ENCODE measurements at regions not wholly inside any gene's neighbourhood (a gene's known extent, or its start where the extent isn't known, plus 50 kb on each side); places are given as distances from the start of the nearest gene placed in this dataset.
"Not testable (repeated sequence)": the region's sequence is repeated elsewhere in the genome, so short reads cannot be mapped to it uniquely, and the experiment has no call there.

DNA sequence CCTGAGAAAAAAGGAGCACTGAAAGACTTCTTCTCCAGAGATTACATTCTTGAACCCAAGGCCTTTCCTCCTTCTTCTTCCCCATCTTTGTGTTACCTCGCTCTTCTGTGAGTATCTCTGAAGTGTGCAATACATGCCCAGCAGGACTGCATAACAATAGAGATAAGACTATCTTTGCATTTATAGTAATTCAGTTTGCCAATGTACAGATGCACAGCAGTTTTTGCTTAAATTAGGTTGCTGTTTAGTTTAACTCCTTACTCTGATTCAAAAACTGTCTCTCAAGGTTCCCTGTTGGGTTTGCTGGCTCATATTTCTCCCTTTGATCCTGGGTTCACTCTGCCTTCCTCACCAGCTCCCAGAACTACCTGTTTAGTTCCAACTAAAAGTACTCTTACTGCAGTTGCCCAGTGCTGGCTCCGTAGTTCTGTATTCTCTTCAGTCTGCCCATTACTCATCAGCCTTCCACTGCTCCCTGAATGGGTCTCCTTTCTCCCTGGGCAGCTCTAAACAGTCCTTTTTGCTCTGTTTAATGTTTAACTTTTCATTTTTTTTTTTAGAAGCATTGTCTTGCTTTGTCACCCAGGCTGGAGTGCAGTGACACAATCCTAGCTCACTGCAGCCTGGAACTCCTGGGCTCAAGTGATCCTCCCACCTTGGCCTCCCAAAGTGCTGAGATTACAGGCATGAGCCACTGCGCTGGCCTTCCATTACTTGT is 180.6 kb upstream of the CAND1 start:
- DNase-seq, result no peak

DNA sequence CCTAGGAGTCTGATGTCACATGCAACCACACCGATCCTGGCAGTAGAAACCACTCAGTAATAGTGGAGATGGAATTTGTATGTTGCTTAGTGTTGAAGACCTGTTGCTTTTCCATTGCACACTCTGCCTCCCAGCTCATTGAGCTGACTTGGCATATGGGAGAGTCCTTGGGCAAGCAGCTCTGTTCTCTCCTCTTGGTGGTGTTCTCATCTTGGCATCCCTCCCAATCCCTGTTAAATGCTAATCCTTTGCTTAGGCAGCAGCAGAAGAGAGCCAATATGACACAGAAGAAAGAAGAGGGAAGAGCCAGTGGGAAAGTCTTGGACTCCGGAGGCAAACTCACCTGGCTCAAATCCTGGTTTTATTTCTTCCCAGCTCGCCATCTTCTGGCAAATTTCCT is 178.0 kb upstream of the CAND1 start:
- no peak for DNase-seq

DNA sequence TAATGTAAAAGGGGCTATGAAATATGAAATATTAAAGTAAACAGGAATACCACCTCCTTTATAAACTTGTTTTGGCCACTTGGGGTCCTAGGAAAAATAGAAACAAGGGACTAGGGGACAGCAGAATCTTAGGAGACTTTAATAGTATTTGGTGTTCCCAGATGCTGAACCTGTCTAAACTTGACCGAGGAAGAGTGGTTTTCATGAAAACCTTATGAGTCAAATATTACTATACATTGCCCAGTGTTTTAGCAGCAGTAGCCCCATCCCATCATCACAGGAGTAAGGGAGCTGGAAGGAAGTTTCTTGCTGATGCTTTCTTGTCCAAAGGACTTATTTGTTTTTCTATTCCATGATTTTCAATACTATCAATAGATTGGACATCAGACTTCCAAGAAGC is 177.5 kb upstream of the CAND1 start:
- DNase-seq, result no peak

DNA sequence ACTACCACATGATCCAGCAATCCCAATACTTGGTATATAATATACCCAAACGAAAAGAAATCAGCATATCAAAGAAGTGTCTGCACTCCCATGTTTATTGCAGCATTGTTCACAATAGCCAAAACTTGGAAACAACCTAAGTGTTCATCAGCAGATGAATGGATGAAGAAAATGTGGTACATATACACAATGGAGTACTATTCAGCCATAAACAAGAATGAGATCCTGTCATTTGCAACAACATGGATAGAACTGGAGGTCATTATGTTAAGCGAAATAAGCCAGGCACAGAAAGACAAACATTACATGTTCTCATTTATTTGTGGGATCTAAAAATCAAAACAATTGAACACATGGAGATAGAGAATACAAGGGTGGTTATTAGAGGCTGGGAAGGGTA is 176.2 kb upstream of the CAND1 start:
- not testable (repeated sequence) for DNase-seq

DNA sequence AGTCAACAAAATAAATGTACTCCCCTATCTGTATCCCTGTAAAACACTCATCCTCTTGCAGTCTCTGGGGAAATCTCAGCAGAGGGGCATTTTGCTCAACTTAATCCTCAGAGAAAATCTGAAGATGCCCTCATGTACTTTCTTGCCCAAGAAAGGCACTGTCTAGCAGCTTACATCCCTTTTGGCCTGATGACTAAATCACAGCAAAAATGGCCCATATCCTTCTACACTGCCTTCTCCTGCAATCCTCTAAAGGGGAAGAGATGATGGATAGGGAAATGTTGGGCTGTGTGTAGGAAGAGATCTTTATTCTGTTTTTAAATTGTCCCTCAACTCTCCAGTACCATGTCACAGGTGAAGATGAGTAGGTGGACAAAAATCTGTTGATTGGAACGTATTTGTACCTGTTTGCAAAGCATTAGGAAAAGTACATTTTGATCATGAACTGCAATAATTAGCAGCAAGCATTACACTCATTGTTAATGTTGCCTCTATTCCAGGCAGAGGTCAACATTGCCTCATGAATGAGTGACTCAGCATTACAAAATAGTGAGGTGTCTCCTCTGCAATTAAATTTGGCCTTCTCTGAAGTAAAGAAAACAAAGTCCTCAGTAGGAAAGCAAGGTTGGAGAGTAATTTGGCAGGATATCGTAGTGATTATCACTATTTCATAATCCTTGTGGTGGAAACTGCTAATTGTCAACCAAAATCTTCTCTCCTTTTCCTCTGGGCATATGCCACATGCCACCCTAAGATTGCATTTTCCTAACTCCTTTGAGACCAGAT is 172.4 kb upstream of the CAND1 start:
- DNase-seq, result no peak

DNA sequence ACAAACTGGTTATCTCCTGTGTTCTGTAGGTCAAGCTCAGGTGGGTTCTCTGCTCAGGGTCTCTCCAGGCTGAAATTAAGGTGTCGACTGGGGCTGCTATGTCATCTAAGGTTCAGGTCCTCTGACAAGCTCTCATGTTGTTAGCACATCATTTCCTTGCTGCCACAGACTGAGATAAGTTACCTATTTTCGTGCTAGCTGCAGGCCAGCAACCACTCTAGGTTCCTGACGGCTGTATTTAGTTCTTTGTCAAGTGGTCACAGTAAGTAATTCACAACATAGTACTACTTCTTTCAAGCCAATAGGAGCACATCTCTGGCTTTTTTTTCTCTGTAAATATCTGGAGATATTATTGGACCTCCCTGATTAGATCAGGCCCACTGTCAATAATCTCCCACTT is 169.3 kb upstream of the CAND1 start:
- no peak for DNase-seq

DNA sequence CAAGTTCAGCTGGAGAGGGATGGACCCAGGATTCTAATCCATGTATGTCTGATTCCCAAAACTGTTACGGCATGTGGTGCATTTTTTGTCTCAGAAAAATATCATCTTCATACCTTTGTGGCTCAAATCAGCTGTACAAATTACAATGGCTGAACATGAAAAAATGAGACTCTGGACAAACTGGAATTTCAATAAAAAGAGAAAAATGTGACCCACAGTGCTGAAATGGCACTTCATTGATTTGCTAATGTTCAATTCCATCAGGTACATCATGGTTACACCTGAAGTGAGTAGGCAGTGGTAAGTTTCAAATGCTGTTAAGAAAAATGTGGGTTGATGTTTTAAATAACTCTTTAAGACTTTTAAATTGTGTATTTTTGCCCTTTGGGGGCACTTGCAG is 165.6 kb upstream of the CAND1 start:
- no peak for DNase-seq

DNA sequence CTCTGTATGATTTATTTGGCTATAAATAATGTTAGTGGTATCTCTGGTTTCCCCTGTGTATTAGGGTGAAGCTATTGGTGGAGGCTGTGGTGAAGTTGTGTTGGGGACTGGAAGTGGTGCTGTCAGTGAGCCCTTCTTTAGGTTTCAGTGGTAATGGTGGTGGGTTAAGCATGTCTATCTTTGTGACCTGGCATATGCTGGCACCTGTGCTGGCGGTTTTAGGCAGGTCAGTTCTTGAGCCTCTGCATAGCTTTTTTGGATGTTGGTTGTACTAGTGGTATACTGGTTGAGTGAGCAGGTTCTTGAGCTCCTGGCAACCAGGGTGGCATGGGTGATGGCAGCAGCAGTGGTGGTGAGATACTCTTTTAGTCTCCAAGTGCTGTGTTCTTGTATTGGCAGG is 161.9 kb upstream of the CAND1 start:
- DNase-seq, result no peak

DNA sequence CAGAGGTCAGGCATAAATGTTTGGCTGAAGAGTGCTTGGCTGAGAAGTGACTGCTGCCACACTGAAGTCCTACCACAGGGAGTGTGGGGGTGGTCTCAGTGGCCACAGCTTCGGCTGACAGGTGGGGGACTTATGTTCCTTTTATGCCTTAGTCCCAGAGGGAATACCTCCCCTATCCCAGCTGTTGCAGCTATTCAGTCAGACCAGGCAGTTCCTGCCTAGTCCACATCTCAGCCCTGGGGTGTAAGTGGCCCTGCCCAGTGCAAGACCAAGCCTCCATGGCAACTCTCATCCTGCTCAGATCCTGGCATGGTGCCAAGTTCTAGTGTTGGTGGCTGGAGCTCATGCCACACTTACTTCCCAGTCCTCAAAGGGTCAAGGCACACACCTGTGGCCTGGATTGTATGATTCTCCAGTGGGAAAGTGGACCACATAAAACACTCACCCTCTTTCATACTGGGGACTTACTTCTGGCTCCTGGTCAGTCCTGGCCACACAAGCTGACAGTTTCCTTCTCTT is 161.3 kb upstream of the CAND1 start:
- DNase-seq, result no peak

DNA sequence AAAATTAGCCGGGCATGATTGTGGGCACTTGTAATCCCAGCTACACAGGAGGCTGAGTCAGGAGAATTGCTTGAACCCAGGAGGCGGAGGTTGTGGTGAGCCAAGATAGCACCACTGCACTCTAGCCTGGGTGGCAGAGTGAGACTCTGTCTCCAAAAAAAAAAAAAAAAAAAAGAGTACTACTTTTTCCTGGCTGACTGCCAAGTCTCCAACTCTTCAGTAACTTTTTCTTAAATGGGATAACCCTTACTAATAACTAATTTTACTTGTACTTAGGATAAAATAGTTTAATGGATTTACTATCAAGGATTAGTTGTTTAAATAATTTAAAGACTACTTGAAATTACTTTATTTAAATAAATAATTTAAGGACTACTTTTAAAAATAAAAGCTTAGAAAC is 158.8 kb upstream of the CAND1 start:
- DNase-seq, result not testable (repeated sequence)

DNA sequence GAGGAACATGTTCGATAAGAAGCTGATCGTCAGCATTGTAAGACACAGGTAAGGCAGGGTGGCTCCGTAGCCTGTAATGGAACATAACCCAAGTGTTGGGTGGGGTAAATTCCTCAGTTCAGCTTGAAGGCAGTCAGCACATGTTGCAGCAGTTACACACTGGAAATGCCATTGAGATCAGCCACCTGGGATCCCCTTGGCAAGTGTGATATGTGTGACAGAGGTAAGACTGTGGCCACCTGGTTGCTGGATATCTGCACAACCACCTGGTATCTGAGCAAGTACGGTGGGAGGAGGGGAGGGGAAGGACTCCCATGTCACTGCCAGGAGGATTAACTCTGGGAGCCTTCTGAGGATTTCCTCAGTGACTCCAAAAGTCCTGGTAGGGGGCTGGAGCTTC is 158.0 kb upstream of the CAND1 start:
- DNase-seq, result no peak

DNA sequence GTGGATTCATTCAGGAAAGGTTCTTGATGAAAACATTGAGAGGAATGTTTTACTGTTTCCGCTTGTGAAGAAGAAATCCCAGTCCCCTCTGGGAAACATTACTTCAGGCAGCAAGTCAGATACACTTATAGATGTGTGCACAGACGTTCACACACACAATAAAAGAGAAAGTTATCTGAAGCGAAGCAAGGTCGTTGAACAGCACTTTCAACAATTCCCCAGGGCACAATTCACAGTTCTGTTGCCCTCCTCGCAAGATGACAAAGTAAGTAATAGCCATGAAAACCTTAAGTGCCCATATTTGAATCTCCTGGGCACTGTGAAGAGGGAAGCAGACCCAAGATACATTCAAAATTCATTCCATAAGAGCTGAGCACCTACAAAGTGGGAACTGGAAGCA is 156.6 kb upstream of the CAND1 start:
- no peak for DNase-seq

DNA sequence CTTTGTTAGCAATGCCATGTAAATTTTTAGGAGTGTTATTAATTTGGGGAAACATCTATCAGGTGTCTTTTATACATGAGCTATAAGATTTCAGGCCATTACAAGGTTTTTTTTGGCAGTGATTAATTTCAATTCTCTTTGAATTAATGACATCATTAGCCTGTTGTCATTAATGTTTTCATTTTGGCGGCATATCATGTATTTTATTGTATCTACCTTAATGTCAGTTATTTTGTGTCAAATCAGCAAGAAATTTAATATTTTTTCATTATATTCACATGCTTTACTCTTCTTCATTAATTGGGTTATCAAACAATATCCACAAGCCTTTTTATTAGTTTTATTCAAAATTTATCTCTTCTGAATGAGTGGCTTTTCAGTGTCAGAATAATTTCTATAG is 153.0 kb upstream of the CAND1 start:
- DNase-seq, result no peak

DNA sequence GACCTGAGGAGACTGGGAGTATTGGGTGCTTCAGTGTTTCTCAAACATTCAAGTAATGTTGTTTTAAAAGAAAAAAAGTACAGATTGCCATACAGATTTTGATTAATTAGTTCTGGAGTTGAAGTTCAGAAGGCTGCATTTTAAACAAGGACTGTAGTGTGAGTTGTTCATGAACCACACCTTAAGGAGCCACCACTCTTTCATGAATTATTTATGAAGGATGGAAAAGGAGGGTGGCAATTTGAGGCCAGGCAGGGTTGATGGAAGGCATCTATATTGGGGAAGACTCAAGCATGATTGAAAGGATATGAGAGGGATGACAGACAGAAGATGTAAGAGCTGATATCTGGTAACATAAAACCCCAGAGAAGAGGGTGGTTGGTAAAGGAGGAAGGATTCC is 146.6 kb upstream of the CAND1 start:
- DNase-seq, result no peak

DNA sequence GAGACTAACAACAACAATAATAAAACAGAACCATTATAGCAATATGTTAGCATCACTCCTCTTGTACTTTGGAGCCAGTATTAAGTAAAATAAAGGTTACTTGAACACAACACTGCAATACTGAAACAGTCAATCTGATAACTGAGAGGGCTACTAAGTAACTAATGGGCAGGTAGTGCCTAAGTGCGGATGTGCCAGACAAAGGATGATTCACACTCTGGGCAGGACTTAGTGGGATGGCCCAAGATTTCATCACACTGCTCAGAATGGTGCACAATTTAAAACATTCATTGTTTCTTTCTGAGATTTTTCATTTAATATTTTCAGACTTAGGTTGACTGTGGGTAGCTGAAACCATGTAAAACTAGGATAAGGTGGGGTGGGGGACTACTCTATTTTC is 131.9 kb upstream of the CAND1 start:
- no peak for DNase-seq

DNA sequence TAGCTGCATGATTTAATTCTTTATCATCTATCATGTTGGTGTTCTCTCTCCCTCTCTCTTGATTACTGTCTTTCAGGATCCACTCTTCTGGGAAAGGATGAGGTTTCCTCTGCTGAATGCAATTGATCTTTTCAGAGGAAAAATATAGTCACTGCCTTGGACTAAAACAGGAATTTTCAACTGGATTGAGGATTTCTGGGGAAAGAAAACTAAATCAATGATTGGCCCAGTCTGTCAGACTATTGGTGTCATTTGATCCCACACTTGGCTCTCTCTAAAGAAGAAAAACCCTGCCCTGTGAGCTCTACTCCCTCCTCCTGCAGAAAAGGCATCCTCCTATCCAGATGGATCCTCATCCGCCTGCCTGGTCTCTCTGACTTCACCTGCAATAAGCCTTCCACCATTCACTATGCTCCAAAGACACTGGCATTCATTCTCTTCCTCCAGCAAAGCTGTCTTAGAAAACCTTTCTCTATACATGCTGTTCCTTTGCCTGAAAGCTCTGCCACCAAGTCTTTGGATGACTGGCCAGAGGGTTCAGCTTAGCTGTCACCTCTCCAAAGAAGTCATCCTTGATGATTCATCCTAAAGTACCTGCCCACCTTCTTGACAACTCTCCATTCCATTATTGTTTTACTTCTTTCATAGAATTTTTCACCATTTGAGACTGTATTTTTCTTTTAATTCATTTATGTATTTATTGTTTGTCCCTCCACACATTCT is 127.7 kb upstream of the CAND1 start:
- no peak for DNase-seq

DNA sequence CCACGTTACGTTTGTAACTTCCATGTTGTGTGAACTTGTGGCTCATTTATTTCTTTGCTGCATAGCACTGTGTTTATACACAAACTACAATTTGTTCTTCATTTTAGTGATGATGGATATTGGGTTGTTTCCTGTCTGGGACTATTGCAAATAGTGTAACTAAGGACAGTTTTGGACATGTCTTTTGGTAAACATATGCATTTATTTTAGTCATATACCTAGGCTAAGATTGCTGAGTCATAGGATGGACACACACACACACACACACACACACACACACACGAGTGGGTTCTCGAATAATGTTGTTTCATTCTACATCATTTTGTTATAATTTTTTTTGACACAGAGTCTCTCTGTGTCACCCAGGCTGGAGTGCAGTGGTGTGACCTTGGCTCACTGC is 123.5 kb upstream of the CAND1 start:
- DNase-seq, result no peak

DNA sequence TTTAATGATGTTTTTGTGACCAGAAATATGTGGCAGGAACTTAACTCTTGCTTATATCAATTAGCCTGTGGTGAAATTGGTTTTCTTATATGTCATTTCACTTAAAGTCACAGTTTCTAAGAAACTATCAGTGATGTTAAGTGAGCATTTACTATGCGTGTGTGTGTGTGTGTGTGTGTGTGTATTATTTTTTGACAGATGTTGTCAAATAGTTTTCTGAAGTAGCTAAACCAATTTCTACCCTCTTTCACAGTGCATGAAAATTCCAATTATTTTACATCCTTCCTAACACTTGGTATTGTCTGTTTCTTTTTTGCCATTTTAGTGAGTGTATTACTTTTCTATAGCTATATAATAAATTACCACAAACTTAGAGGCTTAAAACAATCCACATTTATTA is 122.1 kb upstream of the CAND1 start:
- DNase-seq, result no peak

DNA sequence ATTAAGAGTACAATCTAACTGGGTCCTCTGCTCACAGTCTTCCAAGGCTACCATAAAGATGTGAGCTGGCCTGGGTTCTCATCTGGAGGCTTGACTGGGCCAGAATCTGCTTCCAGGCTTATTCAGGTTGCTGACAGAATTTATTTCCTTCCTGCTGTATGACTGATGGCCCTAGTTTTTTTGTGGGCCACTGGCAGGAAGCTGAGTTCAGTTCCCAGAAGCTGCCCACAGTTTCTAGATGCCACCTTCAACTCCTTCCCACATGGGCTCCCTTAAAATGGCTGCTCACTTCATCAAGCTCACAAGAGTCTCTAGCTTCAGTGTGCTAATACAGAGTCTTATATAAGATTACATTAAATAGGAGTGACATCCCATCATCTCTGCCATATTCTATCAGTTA is 121.7 kb upstream of the CAND1 start:
- no peak for DNase-seq

DNA sequence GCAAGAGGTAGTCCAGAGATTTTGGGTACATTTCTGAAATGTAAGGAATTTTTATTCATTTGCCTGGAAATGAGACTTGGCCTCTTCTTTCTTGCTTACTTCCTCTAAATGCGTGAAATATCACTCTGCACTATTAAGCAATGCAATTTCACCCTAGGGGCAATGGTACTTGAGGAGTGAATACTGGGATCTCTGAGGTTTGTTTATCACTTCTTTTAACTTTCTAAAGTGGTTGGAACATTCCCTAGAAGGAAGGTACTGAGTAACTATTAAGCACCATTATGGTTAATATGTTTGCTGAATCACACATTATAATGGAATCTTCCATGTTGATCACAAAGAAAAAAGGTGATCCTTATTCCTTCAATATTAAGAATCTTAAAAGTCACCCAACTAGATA is 120.9 kb upstream of the CAND1 start:
- DNase-seq, result no peak

DNA sequence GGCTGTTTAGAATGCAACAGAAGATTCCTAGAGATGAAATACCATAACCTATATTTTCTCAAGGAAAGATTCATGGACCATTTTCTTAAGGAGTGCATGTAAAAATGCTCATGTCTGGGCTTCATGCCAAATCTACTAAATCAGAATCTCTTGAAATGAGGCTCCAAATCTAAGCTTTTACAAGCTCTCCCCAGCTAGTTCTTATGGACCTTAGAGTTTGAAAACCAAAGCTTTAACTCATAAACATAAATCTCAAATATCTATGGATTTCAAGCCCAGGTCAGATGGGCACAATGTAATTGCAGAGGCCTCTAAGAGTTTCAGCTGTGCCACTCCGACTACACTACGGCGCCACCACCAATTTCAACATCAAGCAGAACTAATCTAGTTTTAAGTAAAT is 117.3 kb upstream of the CAND1 start:
- DNase-seq, result no peak

DNA sequence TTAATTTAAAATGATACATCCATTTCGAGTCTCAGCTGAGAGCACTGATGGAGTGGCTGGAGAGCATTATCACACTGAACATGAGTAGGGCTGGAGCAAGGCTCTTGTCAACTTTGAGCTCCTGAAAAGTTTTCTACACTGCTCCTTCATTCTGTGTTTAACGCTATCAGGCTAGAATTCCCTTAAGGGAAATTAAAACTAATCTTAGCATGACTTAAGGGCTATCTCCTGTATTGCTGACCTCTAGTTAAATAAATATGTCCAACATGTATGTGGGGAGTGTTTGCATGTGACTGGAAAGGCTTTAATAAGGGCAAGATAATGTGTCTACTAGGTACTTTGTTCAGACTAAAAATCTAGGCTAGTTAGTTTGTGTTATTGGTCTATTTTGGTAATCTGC is 116.7 kb upstream of the CAND1 start:
- no peak for DNase-seq

DNA sequence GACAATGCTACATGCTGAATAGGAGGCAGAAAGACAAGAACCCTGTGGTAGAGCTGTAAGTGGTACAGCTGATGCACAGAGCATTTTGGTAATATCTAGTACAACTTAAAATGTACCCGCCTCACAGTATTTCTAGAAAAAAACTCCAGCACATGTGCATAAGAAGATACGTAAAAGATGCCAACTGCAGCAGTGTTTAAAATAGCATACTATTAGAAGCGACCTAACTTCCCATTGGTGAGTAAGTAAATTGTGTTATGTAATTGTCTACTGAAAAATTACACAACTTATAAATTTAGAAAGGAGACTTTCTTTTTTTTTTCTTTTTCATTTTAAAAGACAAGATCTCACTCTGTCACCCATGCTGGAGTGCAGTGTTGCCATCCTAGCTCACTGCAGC is 114.3 kb upstream of the CAND1 start:
- no peak for DNase-seq

DNA sequence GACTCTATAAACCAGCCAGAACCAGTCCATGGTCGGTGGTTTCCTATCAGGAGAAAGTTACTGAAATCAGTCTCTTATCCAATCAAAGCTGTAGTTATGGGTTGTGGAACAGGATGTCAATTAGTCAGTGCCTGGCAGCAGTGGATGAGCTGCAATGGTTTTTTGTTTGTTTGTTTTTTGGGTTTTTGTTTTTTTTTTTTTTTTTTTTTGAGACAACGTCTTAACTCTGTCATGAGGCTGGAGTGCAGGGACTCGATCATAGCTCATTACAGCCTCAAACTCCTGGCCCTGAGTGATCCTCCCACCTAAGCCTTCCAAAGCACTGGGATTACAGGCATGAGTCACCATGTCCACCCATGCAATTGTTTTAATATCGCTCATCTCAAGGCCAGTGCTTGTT is 113.3 kb upstream of the CAND1 start:
- DNase-seq, result no peak

All from NCI-H187 treated with DMSO at 0.1 percent for 48 hours (cell line).